Loucy (cell line): ENCODE measurements at regions not wholly inside any gene's neighbourhood (a gene's known extent, or its start where the extent isn't known, plus 50 kb on each side); places are given as distances from the start of the nearest gene placed in this dataset.

ENCODE experiments used
- H2AFZ ChIP-seq: fragments of 200-600 bp; sonication (generic); 2 replicates; pipeline ENCODE4 v1.6.0; 2016; ENCODE audit warnings: antibody characterized with exemption, mild to moderate bottlenecking, low read length, moderate library complexity
- H3F3A ChIP-seq: fragments of 200-600 bp; 2 replicates; pipeline ENCODE4 v1.6.0; 2016; ENCODE audit warnings: antibody characterized with exemption, low read depth, mild to moderate bottlenecking
- H3K27me3 ChIP-seq: fragments of 200-600 bp; sonication (generic); 2 replicates; pipeline ENCODE4 v1.6.1; 2014; ENCODE audit warnings: low read length, mild to moderate bottlenecking; ENCODE audit not compliant: insufficient read depth, poor library complexity, severe bottlenecking
- H3K36me3 ChIP-seq: fragments of 200-600 bp; sonication (generic); 2 replicates; pipeline ENCODE4 v1.6.1; 2016; ENCODE audit warnings: low read length; ENCODE audit not compliant: insufficient read depth
- H3K4me1 ChIP-seq: fragments of 200-600 bp; sonication (generic); 2 replicates; pipeline ENCODE4 v1.5.1; 2014; ENCODE audit warnings: low read length, mild to moderate bottlenecking; ENCODE audit not compliant: insufficient read depth, poor library complexity, severe bottlenecking
- H3K4me2 ChIP-seq: fragments of 200-600 bp; sonication (generic); 2 replicates; pipeline ENCODE4 v1.6.0; 2014; ENCODE audit warnings: antibody characterized with exemption, low read length, low read depth, mild to moderate bottlenecking; ENCODE audit not compliant: poor library complexity, severe bottlenecking
- H3K4me3 ChIP-seq: fragments of 200-600 bp; sonication (generic); 2 replicates; pipeline ENCODE4 v1.5.1; 2014; ENCODE audit warnings: low read length, mild to moderate bottlenecking, mixed read lengths; ENCODE audit not compliant: poor library complexity, severe bottlenecking
- H3K79me2 ChIP-seq: fragments of 200-600 bp; sonication (generic); 2 replicates; pipeline ENCODE4 v1.6.1; 2014; ENCODE audit warnings: low read length; ENCODE audit not compliant: insufficient read depth
- H3K9ac ChIP-seq: fragments of 200-600 bp; sonication (generic); 2 replicates; pipeline ENCODE4 v1.6.0; 2014; ENCODE audit warnings: mild to moderate bottlenecking, low read depth, low read length, moderate library complexity; ENCODE audit not compliant: poor library complexity, severe bottlenecking
- H3K9me2 ChIP-seq: fragments of 200-600 bp; sonication (generic); replicated peaks from 2 replicates; pipeline ENCODE4 v1.6.1; 2016; ENCODE audit warnings: low read depth, low read length, mixed read lengths
- H3K9me3 ChIP-seq: fragments of 200-600 bp; sonication (generic); 2 replicates; pipeline ENCODE4 v1.6.1; 2014; ENCODE audit warnings: mild to moderate bottlenecking, antibody characterized with exemption, low read length, low read depth; ENCODE audit not compliant: insufficient read depth
- H4K20me1 ChIP-seq: fragments of 200-600 bp; sonication (generic); 2 replicates; pipeline ENCODE4 v1.6.0; 2014; ENCODE audit warnings: antibody characterized with exemption, low read length, mild to moderate bottlenecking; ENCODE audit not compliant: insufficient read depth, poor library complexity, severe bottlenecking
- EZH2phosphoT487 ChIP-seq: fragments of 200-600 bp; IDR thresholded peaks from 2 replicates; pipeline ENCODE4 v1.6.1; 2018; ENCODE audit warnings: antibody characterized with exemption, mild to moderate bottlenecking, moderate library complexity, borderline replicate concordance
- TF ChIP-seq, protein P1 (sequence below): fragments of 200-600 bp; sonication (generic); conservative IDR thresholded peaks from 2 replicates; pipeline ENCODE4 v1.5.1; 2014; ENCODE audit warnings: mild to moderate bottlenecking, antibody characterized with exemption, low read length

GRCh38 chr19:29396925-29397324 is 128.9 kb upstream of the VSTM2B start:
- no peak overlapping the region for H3K4me2 ChIP-seq
- H3K9ac ChIP-seq, result no peak overlapping the region
- no peaks in the 10 kb centered on the region for H3K9me2 ChIP-seq
- H3K4me1 ChIP-seq, result no peaks in the 10 kb centered on the region
- H3K4me3 ChIP-seq, result no peak overlapping the region
- peaks cover 17% of the 10 kb centered on the region; the same call in 1 of the 2 replicates for H3K9me3 ChIP-seq
- H3K36me3 ChIP-seq, result no peaks in the 10 kb centered on the region
- no peaks in the 10 kb centered on the region for H3K27me3 ChIP-seq
- no peaks in the 10 kb centered on the region for H3K79me2 ChIP-seq
- H2AFZ ChIP-seq, result no peak overlapping the region
- no peaks in the 10 kb centered on the region for H3F3A ChIP-seq
- TF ChIP-seq, protein P1, sequence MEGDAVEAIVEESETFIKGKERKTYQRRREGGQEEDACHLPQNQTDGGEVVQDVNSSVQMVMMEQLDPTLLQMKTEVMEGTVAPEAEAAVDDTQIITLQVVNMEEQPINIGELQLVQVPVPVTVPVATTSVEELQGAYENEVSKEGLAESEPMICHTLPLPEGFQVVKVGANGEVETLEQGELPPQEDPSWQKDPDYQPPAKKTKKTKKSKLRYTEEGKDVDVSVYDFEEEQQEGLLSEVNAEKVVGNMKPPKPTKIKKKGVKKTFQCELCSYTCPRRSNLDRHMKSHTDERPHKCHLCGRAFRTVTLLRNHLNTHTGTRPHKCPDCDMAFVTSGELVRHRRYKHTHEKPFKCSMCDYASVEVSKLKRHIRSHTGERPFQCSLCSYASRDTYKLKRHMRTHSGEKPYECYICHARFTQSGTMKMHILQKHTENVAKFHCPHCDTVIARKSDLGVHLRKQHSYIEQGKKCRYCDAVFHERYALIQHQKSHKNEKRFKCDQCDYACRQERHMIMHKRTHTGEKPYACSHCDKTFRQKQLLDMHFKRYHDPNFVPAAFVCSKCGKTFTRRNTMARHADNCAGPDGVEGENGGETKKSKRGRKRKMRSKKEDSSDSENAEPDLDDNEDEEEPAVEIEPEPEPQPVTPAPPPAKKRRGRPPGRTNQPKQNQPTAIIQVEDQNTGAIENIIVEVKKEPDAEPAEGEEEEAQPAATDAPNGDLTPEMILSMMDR, result no peak
- no peak for TF ChIP-seq EZH2phosphoT487
- no peaks in the 10 kb centered on the region for H4K20me1 ChIP-seq

GRCh38 chr19:29397748-29398147 is 128.0 kb upstream of the VSTM2B start:
- Histone ChIP-seq H3K36me3 (no peaks in the 10 kb centered on the region), H3K9ac (no peak overlapping the region), H2AFZ (no peak overlapping the region), H3K4me1 (no peaks in the 10 kb centered on the region), H3K79me2 (no peaks in the 10 kb centered on the region), H3K9me3 (peaks cover 21% of the 10 kb centered on the region; the same call in 1 of the 2 replicates), H3K4me2 (no peak overlapping the region), H3K9me2 (no peaks in the 10 kb centered on the region), H3K27me3 (no peaks in the 10 kb centered on the region), H4K20me1 (no peaks in the 10 kb centered on the region), H3F3A (no peaks in the 10 kb centered on the region), H3K4me3 (no peak overlapping the region)
- TF ChIP-seq EZH2phosphoT487, result no peak
- TF ChIP-seq, protein P1, result no peak

DNA sequence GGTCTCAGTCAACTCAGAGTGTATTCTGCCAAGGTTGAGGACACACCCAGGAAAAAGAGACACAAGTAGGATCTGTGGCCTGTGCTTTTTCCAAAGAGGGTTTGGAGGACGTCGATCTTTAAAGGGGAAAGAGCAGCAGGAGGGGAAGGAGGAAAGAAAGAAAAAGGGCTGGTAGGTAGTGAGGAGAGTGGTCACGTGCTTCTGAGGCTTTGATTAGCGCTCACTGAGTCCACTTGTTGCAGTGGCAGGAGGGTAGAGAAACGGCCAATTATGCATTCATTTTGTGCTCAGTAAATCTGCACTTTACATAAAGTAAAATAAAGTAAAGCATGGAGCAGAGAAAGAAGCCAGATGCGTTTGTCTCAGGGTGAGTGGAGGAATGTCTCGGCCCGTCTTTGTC is 126.0 kb upstream of the VSTM2B start:
- H3K4me3 ChIP-seq, result no peak overlapping the region
- no peaks in the 10 kb centered on the region for H3K4me1 ChIP-seq
- no peaks in the 10 kb centered on the region for H3K36me3 ChIP-seq
- H4K20me1 ChIP-seq, result no peaks in the 10 kb centered on the region
- H3K9me3 ChIP-seq, result peaks cover 21% of the 10 kb centered on the region; the same call in 1 of the 2 replicates
- no peaks in the 10 kb centered on the region for H3K27me3 ChIP-seq
- no peaks in the 10 kb centered on the region for H3K79me2 ChIP-seq
- H3K9me2 ChIP-seq, result no peaks in the 10 kb centered on the region
- H3F3A ChIP-seq, result no peaks in the 10 kb centered on the region
- H2AFZ ChIP-seq, result no peak overlapping the region
- H3K4me2 ChIP-seq, result no peak overlapping the region
- no peak overlapping the region for H3K9ac ChIP-seq
- TF ChIP-seq EZH2phosphoT487, result no peak
- TF ChIP-seq, protein P1, result no peak
